CD4-positive, alpha-beta T cell (primary cell): ENCODE measurements at regions not wholly inside any gene's neighbourhood (a gene's known extent, or its start where the extent isn't known, plus 50 kb on each side); places are given as distances from the start of the nearest gene placed in this dataset.

Source experiments
- ATAC-seq: fragments of 200-7000 bp; cut with Tn5 transposase; one replicate; pipeline ENCODE4 v1.10.0; 2022; ENCODE audit warnings: mild to moderate bottlenecking; ENCODE audit not compliant: poor library complexity
- CTCF ChIA-PET: fragments of 350-600 bp; sonication (Branson Sonifier 250); formaldehyde crosslinking; loops from one replicate; lab custom pipeline; 2021; ENCODE audit warnings: antibody characterized with exemption, inconsistent platforms; lab: Charles Lee
- POLR2A ChIA-PET: fragments of 350-600 bp; sonication (Branson Sonifier 250); formaldehyde crosslinking; loops from one replicate; lab custom pipeline; 2021; ENCODE audit warnings: antibody characterized with exemption, inconsistent platforms; lab: Charles Lee
- DNase-seq, 14 experiments: peaks; one replicate each; pipeline ENCODE4 v3.0.0-alpha.2; 2013 to 2020; ENCODE audit warnings: mixed read lengths in 2 of 14
- H3K27ac ChIP-seq, 2 donors: one replicate each; pipeline versions ENCODE4 v1.5.1 to v1.7.0; 2013; ENCODE audit warnings: low read length in 2 of 2, low read depth in 1 of 2, mild to moderate bottlenecking in 1 of 2
- H3K27me3 ChIP-seq, 2 experiments: 1 replicate in 1 of 2; 2 replicates in 1 of 2; pipeline versions ENCODE4 v1.6.1 to v1.7.0; 2013; ENCODE audit warnings: low read length in 2 of 2, control low read depth in 1 of 2, mild to moderate bottlenecking in 1 of 2, moderate library complexity in 1 of 2; ENCODE audit not compliant: insufficient read depth in 2 of 2, control insufficient read depth in 1 of 2
- H3K36me3 ChIP-seq: one replicate; pipeline ENCODE4 v1.6.1; 2013; ENCODE audit warnings: low read length, control low read depth; ENCODE audit not compliant: insufficient read depth
- H3K4me1 ChIP-seq: one replicate; pipeline ENCODE4 v1.6.1; 2013; ENCODE audit warnings: low read length, control low read depth; ENCODE audit not compliant: insufficient read depth
- H3K4me3 ChIP-seq: one replicate; pipeline ENCODE4 v1.5.1; 2013; ENCODE audit warnings: mild to moderate bottlenecking, low read length, moderate library complexity
- H3K9me3 ChIP-seq, 2 experiments: 1 replicate in 1 of 2; 2 replicates in 1 of 2; pipeline versions ENCODE4 v1.6.1 to v1.7.0; 2013; ENCODE audit warnings: low read length in 2 of 2, mild to moderate bottlenecking in 2 of 2, control low read depth in 1 of 2, moderate library complexity in 1 of 2; ENCODE audit not compliant: control insufficient read depth in 1 of 2, insufficient read depth in 1 of 2
- H3K27ac Mint-ChIP-seq: one replicate; pipeline ENCODE4 v1.8.0; 2020; ENCODE audit warnings: mixed read lengths
- H3K27me3 Mint-ChIP-seq: one replicate; pipeline ENCODE4 v1.8.0; 2021; ENCODE audit warnings: mixed read lengths
- H3K36me3 Mint-ChIP-seq: one replicate; pipeline ENCODE4 v1.8.0; 2021; ENCODE audit warnings: low read depth, mixed read lengths
- H3K4me1 Mint-ChIP-seq: one replicate; pipeline ENCODE4 v1.8.0; 2021; ENCODE audit warnings: low read depth, mixed read lengths
- H3K4me3 Mint-ChIP-seq: one replicate; pipeline ENCODE4 v1.8.0; 2020; ENCODE audit warnings: mild to moderate bottlenecking, mixed read lengths
- H3K9me3 Mint-ChIP-seq: one replicate; pipeline ENCODE4 v1.8.0; 2020; ENCODE audit warnings: mixed read lengths
- intact Hi-C, 2 experiments: fragments of 100-400 bp; cut with DNase I in 1 of 2; cut with micrococcal nuclease in 1 of 2; formaldehyde crosslinking; loops; one replicate each; pipeline versions ENCODE4 v1.15.1 to v1.9.0; 2023 to 2025; cut with DNase I, micrococcal nuclease
- TF ChIP-seq, protein P1 (sequence below): fragments of 200-600 bp; IDR thresholded peaks from one replicate; pipeline ENCODE4 v1.8.0; 2022; ENCODE audit warnings: antibody characterized with exemption, mild to moderate bottlenecking

DNA sequence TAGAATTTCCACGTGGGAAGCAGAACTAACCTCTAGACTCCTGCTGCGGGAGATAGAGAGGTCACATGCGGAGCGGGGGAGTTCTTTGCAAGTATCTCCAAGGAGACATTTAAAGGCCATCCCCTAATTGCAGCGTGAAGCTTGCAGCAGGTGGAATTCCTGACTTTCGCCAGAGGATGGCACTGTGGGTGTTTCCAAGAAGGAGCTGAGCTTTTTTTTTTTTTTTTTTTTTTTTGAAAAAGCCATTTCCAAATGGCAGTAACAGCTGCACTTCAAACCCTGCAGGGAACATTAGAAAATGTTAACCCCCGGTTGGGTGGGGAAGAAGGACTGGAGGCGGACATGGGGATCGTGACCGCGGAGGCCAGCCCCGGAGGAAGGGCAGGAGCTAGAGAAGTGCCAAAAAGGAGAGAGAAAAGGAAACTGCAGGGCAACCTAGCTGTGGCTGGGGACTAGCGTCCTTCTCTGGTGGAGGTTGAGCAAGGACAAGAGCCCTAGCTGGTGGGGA, 487.7 kb downstream of the TYW1 start:
- intact Hi-C loops, result no loop called here
- Mint-ChIP-seq H3K27me3 (peaks cover 5% of the 10 kb centered on the region), H3K27ac (no peak overlapping the region), H3K9me3 (no peaks in the 10 kb centered on the region), H3K36me3 (no peaks in the 10 kb centered on the region), H3K4me3 (no peak overlapping the region), H3K4me1 (no peaks in the 10 kb centered on the region)
- Histone ChIP-seq H3K9me3 (no peaks in the 10 kb centered on the region), H3K4me3 (no peak overlapping the region), H3K27ac (no peak overlapping the region), H3K27me3 (peaks cover 0 to 2% of the 10 kb centered on the region in 2 experiments), H3K4me1 (peaks cover 4% of the 10 kb centered on the region), H3K36me3 (no peaks in the 10 kb centered on the region)
- POLR2A ChIA-PET, result no interaction called here
- DNase-seq (peak in 4 of 14 experiments; percentile 3 to 31 (median 14)), ATAC-seq (no peak)
- CTCF ChIA-PET, result no interaction called here
- TF ChIP-seq, protein P1, sequence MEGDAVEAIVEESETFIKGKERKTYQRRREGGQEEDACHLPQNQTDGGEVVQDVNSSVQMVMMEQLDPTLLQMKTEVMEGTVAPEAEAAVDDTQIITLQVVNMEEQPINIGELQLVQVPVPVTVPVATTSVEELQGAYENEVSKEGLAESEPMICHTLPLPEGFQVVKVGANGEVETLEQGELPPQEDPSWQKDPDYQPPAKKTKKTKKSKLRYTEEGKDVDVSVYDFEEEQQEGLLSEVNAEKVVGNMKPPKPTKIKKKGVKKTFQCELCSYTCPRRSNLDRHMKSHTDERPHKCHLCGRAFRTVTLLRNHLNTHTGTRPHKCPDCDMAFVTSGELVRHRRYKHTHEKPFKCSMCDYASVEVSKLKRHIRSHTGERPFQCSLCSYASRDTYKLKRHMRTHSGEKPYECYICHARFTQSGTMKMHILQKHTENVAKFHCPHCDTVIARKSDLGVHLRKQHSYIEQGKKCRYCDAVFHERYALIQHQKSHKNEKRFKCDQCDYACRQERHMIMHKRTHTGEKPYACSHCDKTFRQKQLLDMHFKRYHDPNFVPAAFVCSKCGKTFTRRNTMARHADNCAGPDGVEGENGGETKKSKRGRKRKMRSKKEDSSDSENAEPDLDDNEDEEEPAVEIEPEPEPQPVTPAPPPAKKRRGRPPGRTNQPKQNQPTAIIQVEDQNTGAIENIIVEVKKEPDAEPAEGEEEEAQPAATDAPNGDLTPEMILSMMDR, result peak; percentile 12

DNA sequence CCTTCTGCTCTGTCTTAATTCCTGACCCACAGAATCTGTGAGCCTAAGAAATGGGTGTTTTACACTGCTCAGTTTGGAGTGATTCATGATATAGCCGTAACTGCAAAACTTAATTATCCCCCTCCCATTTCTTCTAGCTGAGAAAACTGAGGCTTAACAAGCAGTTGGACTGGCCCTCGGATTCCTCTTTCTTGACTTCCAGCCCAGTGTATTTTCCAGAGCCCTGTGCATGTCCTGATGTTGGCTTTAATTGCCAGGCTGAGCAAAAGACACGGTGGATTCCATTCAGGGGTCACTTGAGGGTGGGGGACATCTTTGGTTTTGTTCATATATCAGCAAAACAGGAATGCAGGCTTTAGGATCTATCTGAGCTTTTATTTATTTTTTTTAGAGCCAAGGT, 489.8 kb downstream of the TYW1 start:
- no peak overlapping the region for H3K27ac Mint-ChIP-seq
- H3K4me1 ChIP-seq, result peaks cover 4% of the 10 kb centered on the region
- peaks cover 2% of the 10 kb centered on the region for H3K9me3 Mint-ChIP-seq
- H3K4me3 ChIP-seq, result no peak overlapping the region
- H3K9me3 ChIP-seq, result no peaks in the 10 kb centered on the region
- peaks cover 0 to 2% of the 10 kb centered on the region in 2 experiments for H3K27me3 ChIP-seq
- no peaks in the 10 kb centered on the region for H3K36me3 ChIP-seq
- ATAC-seq (no peak), DNase-seq (no peak)
- intact Hi-C loops, result no loop called here
- H3K4me3 Mint-ChIP-seq, result no peak overlapping the region
- TF ChIP-seq, protein P1, result no peak
- H3K36me3 Mint-ChIP-seq, result no peaks in the 10 kb centered on the region
- CTCF ChIA-PET, result no interaction called here
- H3K27me3 Mint-ChIP-seq, result peaks cover 5% of the 10 kb centered on the region
- POLR2A ChIA-PET, result no interaction called here
- H3K4me1 Mint-ChIP-seq, result no peaks in the 10 kb centered on the region
- no peak overlapping the region for H3K27ac ChIP-seq

DNA sequence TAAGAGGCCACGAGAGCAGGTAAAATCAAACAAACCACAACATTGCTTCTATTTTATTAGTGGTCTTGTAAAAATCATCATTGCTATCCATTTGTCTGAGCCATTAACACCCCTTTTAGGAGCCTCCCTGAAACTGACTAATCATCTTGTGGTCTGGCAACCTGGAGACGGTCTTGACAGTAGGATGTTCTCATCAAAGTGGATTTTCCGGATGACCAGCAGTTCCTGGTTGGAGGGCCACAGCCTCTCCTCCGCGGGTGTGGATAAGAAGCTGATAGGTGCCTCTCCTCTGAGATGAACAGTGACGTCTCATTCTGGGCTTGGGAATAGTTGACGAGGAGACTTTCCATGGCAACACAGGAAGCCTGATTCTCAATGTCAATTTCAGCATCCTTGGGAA, 490.7 kb downstream of the TYW1 start:
- Histone ChIP-seq H3K36me3 (no peaks in the 10 kb centered on the region), H3K27me3 (peaks cover 0 to 2% of the 10 kb centered on the region in 2 experiments), H3K4me1 (peaks cover 4% of the 10 kb centered on the region), H3K27ac (no peak overlapping the region), H3K4me3 (no peak overlapping the region), H3K9me3 (peaks cover 0 to 3% of the 10 kb centered on the region in 2 experiments)
- H3K4me1 Mint-ChIP-seq, result no peaks in the 10 kb centered on the region
- intact Hi-C loops, result no loop called here
- peaks cover 5% of the 10 kb centered on the region for H3K27me3 Mint-ChIP-seq
- H3K4me3 Mint-ChIP-seq, result no peak overlapping the region
- ATAC-seq, result no peak
- ChIA-PET POLR2A (no interaction called here), CTCF (no interaction called here)
- no peak for DNase-seq
- H3K9me3 Mint-ChIP-seq, result peaks cover 4% of the 10 kb centered on the region
- H3K27ac Mint-ChIP-seq, result no peak overlapping the region
- TF ChIP-seq, protein P1, result no peak
- no peaks in the 10 kb centered on the region for H3K36me3 Mint-ChIP-seq
